Activated gamma-delta T cell treated with Interleukin-2 at 50 U/mL for 16 hours (primary cell): ENCODE measurements at regions not wholly inside any gene's neighbourhood (a gene's known extent, or its start where the extent isn't known, plus 50 kb on each side); places are given as distances from the start of the nearest gene placed in this dataset.
"Not testable (repeated sequence)": the region's sequence is repeated elsewhere in the genome, so short reads cannot be mapped to it uniquely, and the experiment has no call there.

Source experiments
- DNase-seq: peaks from one replicate; pipeline ENCODE4 v3.0.0-alpha.2; 2020

DNA sequence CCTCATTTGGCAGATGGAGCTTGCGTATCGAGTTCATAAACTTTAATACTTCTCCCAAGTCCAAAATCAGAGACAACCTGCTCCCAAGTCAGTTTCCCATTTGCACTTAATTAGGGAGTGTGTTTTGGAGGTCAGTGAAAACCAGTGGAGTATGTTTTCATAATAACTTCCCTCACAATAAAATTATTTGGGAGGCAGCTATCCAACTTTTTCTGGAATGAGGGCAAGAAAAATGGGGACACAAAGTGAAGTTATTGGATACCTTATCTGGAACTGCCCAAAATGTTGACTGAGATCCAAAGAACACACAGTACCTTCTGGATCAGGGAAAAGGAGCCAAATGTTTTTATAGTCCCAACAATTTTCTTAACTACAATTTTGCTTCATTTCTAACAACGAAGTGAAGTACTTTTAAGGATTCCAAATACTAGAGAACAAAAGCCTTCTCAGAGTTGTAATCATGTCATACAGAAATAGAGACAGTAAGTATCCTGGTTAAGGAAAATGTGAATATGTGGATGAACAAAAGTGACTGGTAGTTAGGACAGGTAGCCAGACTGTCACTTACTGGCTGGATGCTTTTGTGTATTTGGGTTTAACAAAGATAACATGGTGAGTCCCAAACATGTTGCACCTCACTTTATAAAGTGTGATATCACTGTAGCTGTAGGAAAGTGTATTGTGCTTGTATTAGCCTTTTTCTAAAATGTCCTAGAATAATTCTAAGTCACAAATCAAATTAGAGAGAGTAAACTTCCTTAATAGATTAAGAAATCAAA, 325.0 kb downstream of the HLX start:
- no peak for DNase-seq

GRCh38 chr1:221206076-221206475, 326.8 kb downstream of the HLX start:
- no peak for DNase-seq

GRCh38 chr1:221212926-221213325, 333.7 kb downstream of the HLX start:
- DNase-seq: no peak

DNA sequence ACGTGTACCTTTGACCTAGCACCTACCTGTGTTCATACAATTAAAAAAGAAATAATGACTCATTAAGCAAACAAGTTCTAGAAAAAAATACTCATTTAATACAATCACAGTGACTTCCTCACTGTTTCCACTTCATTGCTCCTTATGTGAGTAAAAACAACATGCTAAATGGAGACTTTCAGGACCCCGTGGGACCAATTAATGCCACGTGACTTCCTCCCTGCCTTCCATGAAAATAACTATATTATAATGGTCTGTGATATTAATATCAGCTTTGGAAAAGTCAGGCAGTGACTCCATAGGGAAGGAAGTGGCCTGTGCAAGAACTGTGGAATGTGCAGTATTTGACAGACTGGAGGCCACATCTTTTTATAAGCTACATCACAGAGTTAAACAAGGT, 337.8 kb downstream of the HLX start:
- DNase-seq: no peak

DNA sequence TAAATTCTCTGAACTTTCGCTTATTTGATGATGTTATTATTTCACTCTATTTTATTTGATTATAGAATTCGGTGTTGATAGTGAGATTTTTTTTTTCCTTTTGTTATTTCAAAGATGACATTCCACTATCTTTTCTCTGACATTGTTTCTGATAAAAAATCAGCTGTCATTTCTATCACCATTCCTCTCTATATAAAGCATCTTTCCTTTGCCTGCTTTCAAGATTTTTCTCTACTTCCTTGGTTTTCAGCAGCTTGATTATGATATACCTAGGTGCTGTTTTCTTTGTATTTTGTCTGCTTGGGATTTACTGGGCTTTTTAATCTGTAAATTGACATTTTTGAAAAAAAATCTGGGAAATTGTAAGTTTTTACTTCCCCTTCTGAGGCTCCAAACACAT, 344.0 kb downstream of the HLX start:
- no peak for DNase-seq

- no peak for DNase-seq
These were observed 348.2 kb downstream of the HLX start for GRCh38 chr1:221227460-221227859.

DNA sequence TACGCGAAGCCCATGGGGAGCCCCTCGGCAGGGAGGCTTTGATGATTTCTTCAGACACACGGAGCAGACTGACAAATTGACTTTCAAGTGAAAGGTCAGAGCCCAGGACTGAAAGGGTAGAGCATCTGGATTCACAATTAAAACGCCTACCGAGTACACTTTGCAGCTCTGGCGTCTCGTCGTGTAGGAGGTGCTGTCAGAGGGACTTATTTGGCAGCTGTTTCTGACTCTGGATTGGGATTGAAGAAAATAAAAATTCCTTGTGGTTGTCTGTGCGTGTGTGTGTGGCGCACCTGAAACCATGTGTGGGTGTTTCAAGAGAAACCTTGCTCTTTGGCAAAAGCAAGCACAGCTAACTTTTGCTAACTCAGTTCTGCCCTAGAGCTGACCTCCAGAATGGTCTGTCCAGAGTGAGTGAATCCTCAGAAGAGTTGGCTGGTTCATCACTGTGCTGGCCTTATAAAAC, 348.7 kb downstream of the HLX start:
- DNase-seq: no peak

GRCh38 chr1:221228594-221228993, 349.4 kb downstream of the HLX start:
- no peak for DNase-seq

- DNase-seq: no peak
These were observed 351.4 kb downstream of the HLX start for GRCh38 chr1:221230605-221231004.

- no peak for DNase-seq
These were observed 355.5 kb downstream of the HLX start for GRCh38 chr1:221234791-221235190.

GRCh38 chr1:221237587-221237986, 358.3 kb downstream of the HLX start:
- no peak for DNase-seq

- DNase-seq: no peak
These were observed 359.9 kb downstream of the HLX start for GRCh38 chr1:221239181-221239580.

GRCh38 chr1:221239792-221240191, 360.5 kb downstream of the HLX start:
- no peak for DNase-seq

GRCh38 chr1:221240690-221241089, 361.4 kb downstream of the HLX start:
- DNase-seq: no peak

DNA sequence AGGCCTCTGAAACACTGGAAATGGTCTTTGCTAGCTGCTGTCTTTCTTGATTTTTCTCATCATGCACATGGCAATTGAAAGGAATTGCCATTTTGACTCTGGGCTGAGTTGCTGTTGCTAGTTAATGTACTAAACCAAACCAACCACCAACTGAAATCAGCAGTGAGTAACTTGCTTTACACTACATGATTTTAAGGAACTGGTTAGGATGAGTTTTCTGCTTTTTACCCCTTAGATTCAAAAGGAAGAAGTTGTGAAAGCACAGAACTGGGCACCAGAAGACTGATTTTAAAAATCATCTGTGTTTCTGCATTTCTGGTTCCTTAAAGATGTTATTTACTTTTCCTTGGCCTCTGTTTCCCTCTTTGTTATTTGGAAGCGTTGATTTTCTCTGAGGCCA, 361.9 kb downstream of the HLX start:
- DNase-seq: no peak

GRCh38 chr1:221241592-221241991, 362.3 kb downstream of the HLX start:
- no peak for DNase-seq

DNA sequence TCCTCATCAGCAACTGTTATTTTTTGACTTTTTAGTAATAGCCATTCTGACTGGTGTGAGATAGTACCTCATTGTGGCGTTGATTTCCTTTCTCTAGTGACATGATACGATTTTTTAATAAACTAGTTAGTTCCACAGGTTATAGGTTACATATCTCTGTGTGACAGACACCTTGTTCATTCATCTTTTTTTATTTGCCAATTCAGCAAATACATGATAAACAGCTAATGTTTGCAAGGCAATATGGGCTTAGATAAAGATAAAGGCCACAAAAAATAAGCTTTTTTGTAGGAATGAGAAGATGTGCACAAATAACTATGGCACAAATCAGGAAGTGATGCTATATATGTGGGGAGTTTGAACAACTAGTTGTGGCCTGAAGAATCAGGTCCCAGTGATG, 366.8 kb downstream of the HLX start:
- no peak for DNase-seq

- DNase-seq: no peak
These were observed 367.6 kb downstream of the HLX start for GRCh38 chr1:221246628-221247415.

DNA sequence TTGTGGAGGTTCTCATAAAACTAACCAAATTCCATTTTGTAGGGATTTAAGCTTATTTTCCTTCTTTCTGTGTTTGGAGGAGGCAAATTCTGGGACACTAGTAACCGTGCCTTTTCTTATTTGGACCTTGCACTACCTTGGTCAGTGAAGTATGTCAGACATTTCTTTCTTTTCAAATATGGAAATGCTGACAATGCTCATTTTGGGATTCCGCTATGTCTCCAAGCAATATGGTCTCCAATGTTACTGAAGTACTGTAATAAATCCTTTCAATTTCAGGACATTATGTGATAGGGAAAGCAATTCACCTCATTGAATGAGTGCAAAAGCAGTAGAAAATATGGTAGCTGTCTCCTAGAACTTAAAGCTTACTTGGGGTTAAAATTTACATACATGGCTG, 372.3 kb downstream of the HLX start:
- no peak for DNase-seq

- DNase-seq: no peak
These were observed 375.6 kb downstream of the HLX start for GRCh38 chr1:221254813-221255212.

DNA sequence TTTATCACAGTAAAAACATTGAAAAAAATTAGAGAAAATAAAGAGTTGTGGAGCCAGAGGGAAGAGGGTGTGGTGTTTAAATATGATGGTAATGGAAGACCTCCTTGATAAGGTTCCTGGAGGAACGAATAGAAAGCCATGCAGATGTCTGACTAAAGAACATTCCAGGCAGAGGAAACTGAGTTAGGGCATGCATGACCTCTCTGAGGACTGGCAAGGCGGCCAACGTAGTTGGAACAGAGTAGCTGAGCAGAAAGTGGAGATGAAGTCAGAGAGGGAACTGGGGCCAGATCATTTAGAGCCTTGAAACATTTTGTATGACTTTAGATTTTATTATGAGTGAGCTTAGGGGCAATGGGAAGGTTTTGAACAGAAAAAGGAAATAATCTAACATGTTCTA, 377.5 kb downstream of the HLX start:
- DNase-seq: no peak

DNA sequence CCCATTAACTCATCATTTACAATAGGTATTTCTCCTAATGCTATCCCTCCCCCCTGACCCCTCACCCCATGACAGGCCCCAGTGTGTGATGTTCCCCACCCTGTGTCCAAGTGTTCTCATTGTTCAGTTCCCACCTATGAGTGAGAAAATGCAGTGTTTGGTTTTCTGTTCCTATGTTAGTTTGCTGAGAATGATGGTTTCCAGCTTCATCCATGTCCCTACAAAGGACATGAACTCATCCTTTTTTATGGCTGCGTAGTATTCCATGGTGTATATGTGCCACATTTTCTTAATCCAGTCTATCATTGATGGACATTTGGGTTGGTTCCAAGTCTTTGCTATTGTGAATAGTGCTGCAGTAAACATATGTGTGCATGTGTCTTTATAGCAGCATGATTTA, 378.3 kb downstream of the HLX start:
- DNase-seq: not testable (repeated sequence)

DNA sequence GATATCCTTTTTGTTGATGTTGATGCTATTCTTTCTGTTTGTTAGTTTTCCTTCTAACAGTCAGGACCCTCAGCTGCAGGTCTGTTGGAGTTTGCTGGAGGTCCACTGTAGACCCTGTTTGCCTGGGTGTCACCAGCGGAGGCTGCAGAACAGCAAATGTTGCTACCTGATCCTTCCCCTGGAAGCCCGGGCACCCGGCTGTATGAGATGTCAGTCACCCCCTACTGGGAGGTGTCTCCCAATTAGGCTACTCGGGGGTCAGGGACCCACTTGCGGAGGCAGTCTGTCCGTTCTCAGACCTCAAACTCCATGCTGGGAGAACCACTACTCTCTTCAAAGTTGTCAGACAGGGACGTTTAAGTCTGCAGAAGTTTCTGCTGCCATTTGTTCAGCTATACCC, 383.4 kb downstream of the HLX start:
- DNase-seq: not testable (repeated sequence)
